ENCODE measurements at regions not wholly inside any gene's neighbourhood (a gene's known extent, or its start where the extent isn't known, plus 50 kb on each side); places are given as distances from the start of the nearest gene placed in this dataset.

DNA sequence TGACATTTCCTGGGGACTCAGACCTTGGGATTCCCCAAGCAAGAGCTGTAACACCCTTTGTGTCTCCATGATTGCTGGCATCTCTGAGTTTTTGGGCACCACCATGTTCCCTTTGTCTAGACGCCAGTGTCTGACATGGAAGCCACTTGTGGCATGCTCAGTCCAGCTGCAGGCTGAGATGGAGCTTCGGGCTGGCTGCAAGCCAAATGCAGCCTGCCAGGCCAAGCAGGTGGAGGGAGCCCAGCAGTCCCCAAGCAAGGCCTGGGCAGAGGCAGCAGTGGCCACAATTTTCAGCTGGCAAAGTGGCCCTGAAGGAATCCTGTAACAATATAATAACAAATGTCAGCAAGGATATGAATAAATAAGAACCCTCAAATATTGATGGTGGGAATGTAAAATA lies 86.2 kb upstream of the ABCB5 start:
- TF ChIP-seq, protein P1, sequence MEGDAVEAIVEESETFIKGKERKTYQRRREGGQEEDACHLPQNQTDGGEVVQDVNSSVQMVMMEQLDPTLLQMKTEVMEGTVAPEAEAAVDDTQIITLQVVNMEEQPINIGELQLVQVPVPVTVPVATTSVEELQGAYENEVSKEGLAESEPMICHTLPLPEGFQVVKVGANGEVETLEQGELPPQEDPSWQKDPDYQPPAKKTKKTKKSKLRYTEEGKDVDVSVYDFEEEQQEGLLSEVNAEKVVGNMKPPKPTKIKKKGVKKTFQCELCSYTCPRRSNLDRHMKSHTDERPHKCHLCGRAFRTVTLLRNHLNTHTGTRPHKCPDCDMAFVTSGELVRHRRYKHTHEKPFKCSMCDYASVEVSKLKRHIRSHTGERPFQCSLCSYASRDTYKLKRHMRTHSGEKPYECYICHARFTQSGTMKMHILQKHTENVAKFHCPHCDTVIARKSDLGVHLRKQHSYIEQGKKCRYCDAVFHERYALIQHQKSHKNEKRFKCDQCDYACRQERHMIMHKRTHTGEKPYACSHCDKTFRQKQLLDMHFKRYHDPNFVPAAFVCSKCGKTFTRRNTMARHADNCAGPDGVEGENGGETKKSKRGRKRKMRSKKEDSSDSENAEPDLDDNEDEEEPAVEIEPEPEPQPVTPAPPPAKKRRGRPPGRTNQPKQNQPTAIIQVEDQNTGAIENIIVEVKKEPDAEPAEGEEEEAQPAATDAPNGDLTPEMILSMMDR (IDR thresholded peaks at IDR 0.05) = no peak
- no peak for TF ChIP-seq POLR2A (IDR thresholded peaks at IDR 0.05)

Data from body of pancreas (tissue), 4 donors.